ENCODE measurements at regions not wholly inside any gene's neighbourhood (a gene's known extent, or its start where the extent isn't known, plus 50 kb on each side); places are given as distances from the start of the nearest gene placed in this dataset.

DNA sequence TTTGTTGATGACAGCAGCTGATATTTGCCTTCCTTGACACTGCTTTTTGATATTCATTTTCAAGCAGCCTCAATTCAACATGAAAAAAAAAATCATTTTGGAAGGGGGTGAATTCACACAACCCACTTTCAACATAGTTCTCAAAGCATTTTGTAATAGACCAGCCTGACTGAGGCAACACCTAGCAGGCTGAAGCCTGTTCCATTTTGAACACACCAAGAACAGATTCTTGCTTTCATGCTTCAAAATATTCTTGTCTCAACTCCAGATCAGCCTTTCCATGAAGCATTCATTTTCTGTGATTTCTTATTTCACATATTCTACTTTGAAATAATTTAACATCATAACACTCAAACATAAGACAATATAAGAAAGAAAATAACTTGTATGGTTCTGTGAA, 812.6 kb upstream of the POU3F3 start:
- intact Hi-C loops (cut with micrococcal nuclease): no loop called here
- no peak for ATAC-seq (ENCODE audit: low read depth)
- Mint-ChIP-seq H3K4me3 (no peak overlapping the region), H3K36me3 (ENCODE audit: low read depth) (no peaks in the 10 kb centered on the region), H3K27me3 (no peaks in the 10 kb centered on the region), H3K9me3 (no peaks in the 10 kb centered on the region), H3K4me1 (no peaks in the 10 kb centered on the region), H3K27ac (no peak overlapping the region)
- TF ChIP-seq, protein P1, sequence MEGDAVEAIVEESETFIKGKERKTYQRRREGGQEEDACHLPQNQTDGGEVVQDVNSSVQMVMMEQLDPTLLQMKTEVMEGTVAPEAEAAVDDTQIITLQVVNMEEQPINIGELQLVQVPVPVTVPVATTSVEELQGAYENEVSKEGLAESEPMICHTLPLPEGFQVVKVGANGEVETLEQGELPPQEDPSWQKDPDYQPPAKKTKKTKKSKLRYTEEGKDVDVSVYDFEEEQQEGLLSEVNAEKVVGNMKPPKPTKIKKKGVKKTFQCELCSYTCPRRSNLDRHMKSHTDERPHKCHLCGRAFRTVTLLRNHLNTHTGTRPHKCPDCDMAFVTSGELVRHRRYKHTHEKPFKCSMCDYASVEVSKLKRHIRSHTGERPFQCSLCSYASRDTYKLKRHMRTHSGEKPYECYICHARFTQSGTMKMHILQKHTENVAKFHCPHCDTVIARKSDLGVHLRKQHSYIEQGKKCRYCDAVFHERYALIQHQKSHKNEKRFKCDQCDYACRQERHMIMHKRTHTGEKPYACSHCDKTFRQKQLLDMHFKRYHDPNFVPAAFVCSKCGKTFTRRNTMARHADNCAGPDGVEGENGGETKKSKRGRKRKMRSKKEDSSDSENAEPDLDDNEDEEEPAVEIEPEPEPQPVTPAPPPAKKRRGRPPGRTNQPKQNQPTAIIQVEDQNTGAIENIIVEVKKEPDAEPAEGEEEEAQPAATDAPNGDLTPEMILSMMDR (IDR thresholded peaks at IDR 0.05): no peak
- ChIA-PET POLR2A (interaction anchor here (0.7 kb wide), 1 partner anchor 1517 kb away, joined by 6 read pairs; no protein-coding TSS in a partner anchor), CTCF (no interaction called here)
- DNase-seq: no peak

DNA sequence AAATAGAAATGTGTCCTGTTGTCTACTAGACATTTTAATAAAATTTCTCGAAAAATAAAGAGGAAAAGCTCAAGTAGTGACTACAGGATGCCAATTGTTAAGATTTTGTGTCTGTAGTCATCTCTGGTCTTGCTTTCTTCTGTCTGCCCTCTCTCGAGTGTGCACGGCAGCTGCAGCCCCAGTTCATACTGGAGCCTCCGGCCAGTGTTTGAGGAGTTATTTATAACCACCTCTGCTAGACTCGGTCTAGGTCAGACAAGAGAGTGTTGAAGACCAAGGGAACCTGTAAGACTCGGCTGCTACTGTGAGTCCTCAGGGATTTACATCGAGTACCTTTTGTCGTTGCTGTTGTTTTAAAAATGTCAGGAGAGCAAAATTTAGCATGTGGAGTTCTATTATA, 810.1 kb upstream of the POU3F3 start:
- intact Hi-C loops (cut with micrococcal nuclease): no loop called here
- Mint-ChIP-seq H3K36me3 (ENCODE audit: low read depth) (no peaks in the 10 kb centered on the region), H3K4me3 (no peak overlapping the region), H3K27ac (no peak overlapping the region), H3K9me3 (no peaks in the 10 kb centered on the region), H3K4me1 (no peaks in the 10 kb centered on the region), H3K27me3 (no peaks in the 10 kb centered on the region)
- ChIA-PET POLR2A (no interaction called here), CTCF (no interaction called here)
- DNase-seq (no peak), ATAC-seq (ENCODE audit: low read depth) (no peak)
- TF ChIP-seq, protein P1 (IDR thresholded peaks at IDR 0.05): no peak

DNA sequence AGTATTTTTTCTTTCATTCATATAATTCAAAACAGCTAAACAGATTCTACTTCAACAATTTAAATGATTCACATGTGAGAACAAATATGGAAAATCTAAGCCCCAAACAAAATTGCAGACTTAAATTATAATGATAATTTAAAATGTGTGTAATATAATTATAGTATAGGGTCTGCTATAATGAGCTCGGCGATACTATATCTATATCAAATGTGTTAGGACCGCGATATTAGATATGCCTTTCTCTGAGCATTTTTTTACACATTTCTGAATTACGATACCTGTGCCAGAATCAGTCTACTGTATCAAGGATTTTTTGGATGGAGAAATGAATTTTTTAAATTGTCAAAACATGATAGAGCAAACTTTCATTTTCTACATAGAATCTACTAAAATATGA, 808.8 kb upstream of the POU3F3 start:
- Mint-ChIP-seq H3K27me3 (no peaks in the 10 kb centered on the region), H3K36me3 (ENCODE audit: low read depth) (no peaks in the 10 kb centered on the region), H3K4me1 (no peaks in the 10 kb centered on the region), H3K9me3 (no peaks in the 10 kb centered on the region), H3K27ac (no peak overlapping the region), H3K4me3 (no peak overlapping the region)
- no peak for ATAC-seq (ENCODE audit: low read depth)
- TF ChIP-seq, protein P1 (IDR thresholded peaks at IDR 0.05): no peak
- POLR2A ChIA-PET: no interaction called here
- intact Hi-C loops (cut with micrococcal nuclease): no loop called here
- no peak for DNase-seq
- CTCF ChIA-PET: no interaction called here

DNA sequence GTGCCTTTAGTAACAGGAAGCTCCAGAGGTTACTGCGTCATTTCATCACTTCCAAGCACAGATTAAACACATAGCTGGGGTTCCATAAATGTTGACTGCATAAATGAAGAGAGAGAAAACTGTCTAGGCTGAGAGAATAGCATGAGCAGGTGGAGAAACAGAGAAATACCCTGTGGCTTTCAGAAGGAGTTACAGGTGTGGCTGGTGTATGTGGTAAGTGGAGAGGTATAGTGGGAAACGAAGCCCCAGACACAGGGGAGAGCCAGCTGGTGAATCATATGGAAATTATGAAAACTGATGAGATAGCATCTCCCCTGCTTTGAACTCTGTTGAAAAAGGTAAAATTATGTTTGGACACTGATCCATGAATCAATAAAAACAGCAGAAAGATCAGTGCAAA, 807.4 kb upstream of the POU3F3 start:
- intact Hi-C loops (cut with micrococcal nuclease): no loop called here
- TF ChIP-seq, protein P1 (IDR thresholded peaks at IDR 0.05): no peak
- no peak for DNase-seq
- Mint-ChIP-seq H3K4me1 (no peaks in the 10 kb centered on the region), H3K36me3 (ENCODE audit: low read depth) (no peaks in the 10 kb centered on the region), H3K27ac (no peak overlapping the region), H3K4me3 (no peak overlapping the region), H3K9me3 (no peaks in the 10 kb centered on the region), H3K27me3 (no peaks in the 10 kb centered on the region)
- CTCF ChIA-PET: no interaction called here
- POLR2A ChIA-PET: no interaction called here
- ATAC-seq (ENCODE audit: low read depth): no peak

DNA sequence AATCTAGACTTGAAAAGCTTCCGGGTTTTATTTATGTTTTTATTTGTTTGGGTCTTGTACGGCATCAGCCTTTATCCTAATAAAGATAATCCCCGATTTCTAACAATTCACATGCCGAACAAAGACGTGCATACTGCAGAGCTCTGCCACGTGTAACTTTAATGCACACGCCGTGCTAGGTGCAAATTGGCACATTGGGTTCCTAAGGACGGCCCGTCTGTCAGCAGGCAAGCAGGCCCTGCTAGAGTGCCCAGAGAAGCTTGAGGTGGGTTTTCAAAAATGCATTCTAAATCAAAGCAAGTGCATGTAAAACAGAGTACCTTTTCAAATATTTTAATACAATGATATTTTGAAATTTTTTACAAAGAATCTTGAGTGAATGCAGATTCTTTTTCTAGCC, 806.4 kb upstream of the POU3F3 start:
- no peak overlapping the region for H3K27ac Mint-ChIP-seq
- CTCF ChIA-PET: no interaction called here
- intact Hi-C loops (cut with micrococcal nuclease): no loop called here
- no peak overlapping the region for H3K4me3 Mint-ChIP-seq
- no peaks in the 10 kb centered on the region for H3K27me3 Mint-ChIP-seq
- no peak for DNase-seq
- no peak for ATAC-seq (ENCODE audit: low read depth)
- no peaks in the 10 kb centered on the region for H3K36me3 Mint-ChIP-seq (ENCODE audit: low read depth)
- TF ChIP-seq, protein P1 (IDR thresholded peaks at IDR 0.05): no peak
- POLR2A ChIA-PET: no interaction called here
- H3K9me3 Mint-ChIP-seq: no peaks in the 10 kb centered on the region
- H3K4me1 Mint-ChIP-seq: no peaks in the 10 kb centered on the region
